ENCODE measurements at regions not wholly inside any gene's neighbourhood (a gene's known extent, or its start where the extent isn't known, plus 50 kb on each side); places are given as distances from the start of the nearest gene placed in this dataset.

GRCh38 chr4:177964693-177965168 is 522.5 kb upstream of the AGA start:
- DNase-seq (ENCODE audit: extremely low read depth, low read depth), result no peak
- no peak overlapping the region for H3K4me3 ChIP-seq (replicated peaks; ENCODE audit: low read depth, low read length)
- no peak for TF ChIP-seq CTCF (IDR thresholded peaks at IDR 0.05; ENCODE audit: low read depth, low read length, missing control alignments)

GRCh38 chr4:177967328-177967727 is 525.1 kb upstream of the AGA start:
- TF ChIP-seq CTCF (IDR thresholded peaks at IDR 0.05; ENCODE audit: low read depth, low read length, missing control alignments), result no peak
- no peak for DNase-seq (ENCODE audit: extremely low read depth, low read depth)
- H3K4me3 ChIP-seq (replicated peaks; ENCODE audit: low read depth, low read length), result no peak overlapping the region

- no peak overlapping the region for H3K4me3 ChIP-seq (replicated peaks; ENCODE audit: low read depth, low read length)
- no peak for TF ChIP-seq CTCF (IDR thresholded peaks at IDR 0.05; ENCODE audit: low read depth, low read length, missing control alignments)
- DNase-seq (ENCODE audit: extremely low read depth, low read depth), result no peak
Measured at GRCh38 chr4:177968817-177969442, 526.7 kb upstream of the AGA start.

- DNase-seq (ENCODE audit: extremely low read depth, low read depth), result no peak
- no peak for TF ChIP-seq CTCF (IDR thresholded peaks at IDR 0.05; ENCODE audit: low read depth, low read length, missing control alignments)
- H3K4me3 ChIP-seq (replicated peaks; ENCODE audit: low read depth, low read length), result no peak overlapping the region
Measured at GRCh38 chr4:177974461-177974860, 532.2 kb upstream of the AGA start.

GRCh38 chr4:177975315-177975987 is 533.2 kb upstream of the AGA start:
- TF ChIP-seq CTCF (IDR thresholded peaks at IDR 0.05; ENCODE audit: low read depth, low read length, missing control alignments), result no peak
- H3K4me3 ChIP-seq (replicated peaks; ENCODE audit: low read depth, low read length), result no peak overlapping the region
- no peak for DNase-seq (ENCODE audit: extremely low read depth, low read depth)

- H3K4me3 ChIP-seq (replicated peaks; ENCODE audit: low read depth, low read length), result no peak overlapping the region
- DNase-seq (ENCODE audit: extremely low read depth, low read depth), result no peak
- no peak for TF ChIP-seq CTCF (IDR thresholded peaks at IDR 0.05; ENCODE audit: low read depth, low read length, missing control alignments)
Measured at GRCh38 chr4:177986236-177986635, 544.0 kb upstream of the AGA start.

Data from HFF-Myc (cell line).